ENCODE measurements at regions not wholly inside any gene's neighbourhood (a gene's known extent, or its start where the extent isn't known, plus 50 kb on each side); places are given as distances from the start of the nearest gene placed in this dataset.

- TF ChIP-seq CTCF (IDR thresholded peaks at IDR 0.05) (no peak), POLR2A (IDR thresholded peaks at IDR 0.05) (no peak)
Measured at GRCh38 chr2:211086049-211086448, 529.6 kb downstream of the CPS1 start.

All from body of pancreas (tissue), 4 donors.